Epithelial cell of proximal tubule (primary cell): ENCODE measurements at regions not wholly inside any gene's neighbourhood (a gene's known extent, or its start where the extent isn't known, plus 50 kb on each side); places are given as distances from the start of the nearest gene placed in this dataset.
"Not testable (repeated sequence)": the region's sequence is repeated elsewhere in the genome, so short reads cannot be mapped to it uniquely, and the experiment has no call there.

Experiments
- DNase-seq: peaks from one replicate; pipeline ENCODE4 v3.0.0-alpha.2; 2011; ENCODE audit warnings: low read depth
- H3K4me3 ChIP-seq: 2 replicates; pipeline ENCODE4 v1.5.1; 2011; ENCODE audit warnings: low read depth, mild to moderate bottlenecking, low read length
- TF ChIP-seq, protein P1 (sequence below): conservative IDR thresholded peaks from 2 replicates; pipeline ENCODE4 v1.5.1; 2012; ENCODE audit warnings: low read depth, mild to moderate bottlenecking, low read length

DNA sequence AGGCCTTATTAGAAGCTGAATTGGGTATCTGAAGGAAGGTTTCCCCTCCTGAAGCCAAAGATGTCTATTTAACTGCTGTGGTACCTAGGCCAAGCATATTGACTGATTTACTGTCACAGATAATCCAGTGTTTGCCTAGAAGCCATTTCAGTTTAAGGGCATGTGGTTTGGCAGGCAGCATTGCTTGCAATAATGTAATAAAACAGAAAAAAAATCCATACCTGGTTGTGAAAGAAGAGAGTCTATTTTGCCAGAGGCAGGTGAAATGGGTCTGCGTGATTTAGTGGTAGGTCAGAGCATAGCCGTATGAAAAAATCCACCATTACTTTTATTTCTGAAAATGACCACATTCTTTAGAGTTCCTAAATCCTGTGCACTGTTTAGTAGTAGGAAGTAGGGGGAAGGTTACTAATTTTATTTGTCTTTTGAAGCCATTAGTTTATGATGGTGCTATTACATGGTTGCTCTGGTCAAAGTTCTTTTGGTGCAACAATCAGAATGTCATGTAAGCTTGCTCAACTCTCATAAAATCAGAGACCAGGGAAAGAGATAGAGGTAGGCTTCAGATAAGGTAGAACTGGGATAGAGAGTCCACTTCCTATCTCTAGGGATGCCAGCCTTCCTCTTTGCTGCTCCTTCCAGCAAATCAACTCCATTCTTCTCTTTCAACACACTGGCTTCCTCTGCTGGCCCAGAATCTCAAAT, 343.4 kb downstream of the GPD2 start:
- TF ChIP-seq, protein P1, sequence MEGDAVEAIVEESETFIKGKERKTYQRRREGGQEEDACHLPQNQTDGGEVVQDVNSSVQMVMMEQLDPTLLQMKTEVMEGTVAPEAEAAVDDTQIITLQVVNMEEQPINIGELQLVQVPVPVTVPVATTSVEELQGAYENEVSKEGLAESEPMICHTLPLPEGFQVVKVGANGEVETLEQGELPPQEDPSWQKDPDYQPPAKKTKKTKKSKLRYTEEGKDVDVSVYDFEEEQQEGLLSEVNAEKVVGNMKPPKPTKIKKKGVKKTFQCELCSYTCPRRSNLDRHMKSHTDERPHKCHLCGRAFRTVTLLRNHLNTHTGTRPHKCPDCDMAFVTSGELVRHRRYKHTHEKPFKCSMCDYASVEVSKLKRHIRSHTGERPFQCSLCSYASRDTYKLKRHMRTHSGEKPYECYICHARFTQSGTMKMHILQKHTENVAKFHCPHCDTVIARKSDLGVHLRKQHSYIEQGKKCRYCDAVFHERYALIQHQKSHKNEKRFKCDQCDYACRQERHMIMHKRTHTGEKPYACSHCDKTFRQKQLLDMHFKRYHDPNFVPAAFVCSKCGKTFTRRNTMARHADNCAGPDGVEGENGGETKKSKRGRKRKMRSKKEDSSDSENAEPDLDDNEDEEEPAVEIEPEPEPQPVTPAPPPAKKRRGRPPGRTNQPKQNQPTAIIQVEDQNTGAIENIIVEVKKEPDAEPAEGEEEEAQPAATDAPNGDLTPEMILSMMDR: no peak
- DNase-seq: no peak
- H3K4me3 ChIP-seq: no peak overlapping the region

DNA sequence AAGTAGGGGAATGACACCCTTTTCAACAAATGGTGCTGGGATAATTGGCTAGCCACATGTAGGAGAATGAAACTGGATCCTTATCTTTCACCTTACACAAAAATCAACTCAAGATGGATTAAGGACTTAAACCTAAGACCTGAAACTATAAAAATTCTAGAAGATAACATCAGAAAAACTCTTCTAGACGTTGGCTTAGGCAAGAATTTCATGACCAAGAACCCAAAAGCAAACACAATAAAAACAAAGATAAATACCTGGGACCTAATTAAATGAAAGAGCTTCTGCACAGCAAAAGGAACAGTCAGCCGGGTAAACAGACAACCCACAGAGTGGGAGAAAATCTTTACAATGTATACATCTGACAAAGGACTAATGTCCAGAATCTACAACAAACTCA, 345.5 kb downstream of the GPD2 start:
- DNase-seq, H3K4me3 ChIP-seq: not testable (repeated sequence)

DNA sequence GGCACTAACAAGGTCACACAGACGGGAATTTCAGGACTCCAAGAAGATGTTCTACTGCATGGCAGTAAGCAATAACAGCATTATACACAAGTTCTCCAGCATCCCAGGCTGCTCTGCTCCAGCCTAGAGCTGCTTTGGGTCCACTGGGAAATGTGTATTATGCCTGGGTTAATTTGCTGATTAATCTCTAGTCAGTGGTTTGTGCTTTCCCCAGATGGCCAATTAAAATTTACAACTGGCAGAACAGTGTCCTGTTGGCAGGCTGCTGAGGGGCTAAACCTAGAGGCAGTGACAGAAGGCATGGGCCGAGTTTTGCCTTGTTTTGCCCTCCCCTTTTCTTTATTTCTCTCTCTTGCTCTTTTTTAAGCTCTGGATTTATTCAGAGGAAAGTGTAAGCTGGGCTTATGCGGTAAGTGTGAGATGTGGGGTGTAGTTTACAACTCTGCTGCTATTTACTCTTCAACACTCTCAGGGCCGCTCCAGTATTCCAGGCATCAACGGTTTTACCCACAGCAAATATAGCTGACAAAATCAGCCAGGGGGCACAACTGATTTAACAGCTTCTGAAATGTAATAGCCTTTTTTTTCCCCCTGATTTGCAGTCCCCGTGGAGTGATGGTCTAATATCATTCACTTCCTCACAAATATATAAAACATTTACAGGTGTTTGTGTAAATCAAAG, 348.0 kb downstream of the GPD2 start:
- H3K4me3 ChIP-seq: no peak overlapping the region
- TF ChIP-seq, protein P1: no peak
- DNase-seq: no peak

DNA sequence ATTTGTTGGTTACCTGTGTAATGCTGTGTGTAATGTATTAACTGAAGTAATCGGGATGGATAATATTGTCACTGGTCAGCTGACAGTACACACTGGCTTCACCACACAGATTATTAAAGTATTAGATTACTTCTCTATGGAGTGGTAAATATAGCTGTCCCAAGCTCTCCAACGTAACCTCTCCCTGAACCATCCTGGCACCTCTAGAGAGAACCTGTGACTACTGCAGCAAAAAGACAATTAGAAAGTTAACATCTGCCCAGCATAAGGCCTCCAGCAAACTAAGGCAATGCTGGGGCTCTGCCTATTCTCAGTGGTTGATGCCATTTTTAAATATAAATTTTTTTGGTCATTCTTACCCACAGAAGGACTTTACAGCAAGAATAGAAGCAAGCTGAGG, 351.3 kb downstream of the GPD2 start:
- no peak for DNase-seq
- TF ChIP-seq, protein P1: no peak

DNA sequence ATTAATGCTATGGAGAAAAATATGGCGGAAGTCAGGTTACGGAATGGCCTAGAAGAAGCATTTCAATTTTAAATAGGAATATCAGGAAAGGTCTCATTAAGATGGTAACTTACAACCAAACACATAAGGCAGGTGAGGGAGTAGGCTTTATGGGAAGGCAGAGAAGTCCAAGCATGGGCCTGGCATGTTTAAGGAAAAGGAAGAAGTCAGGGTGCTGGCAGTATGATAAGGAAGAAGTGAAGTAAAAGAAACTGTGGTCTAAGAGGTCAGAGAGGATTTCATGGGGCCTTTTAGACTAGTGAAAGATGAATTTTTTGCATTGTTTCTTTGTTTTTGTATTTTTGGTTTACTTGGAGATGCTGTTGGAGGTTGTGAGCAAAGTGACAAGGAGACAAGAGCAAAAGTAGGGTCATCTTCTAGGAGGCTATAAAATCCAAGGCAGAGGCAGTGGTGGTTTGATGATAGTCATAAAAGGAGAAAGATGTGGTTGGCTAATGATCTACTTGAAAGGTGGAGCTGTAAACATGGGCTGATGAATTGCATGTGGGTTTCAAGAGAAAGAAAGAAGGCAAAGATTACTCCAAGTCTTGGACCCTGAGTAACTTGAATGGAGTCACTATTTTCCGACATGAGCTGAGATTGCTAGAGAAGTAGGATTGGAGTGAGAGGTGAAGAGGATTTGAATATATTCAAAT, 354.3 kb downstream of the GPD2 start:
- TF ChIP-seq, protein P1: no peak
- no peak overlapping the region for H3K4me3 ChIP-seq
- DNase-seq: no peak

More for the DNA sequence above, 351.3 kb downstream of the GPD2 start:
- H3K4me3 ChIP-seq: no peak overlapping the region

DNA sequence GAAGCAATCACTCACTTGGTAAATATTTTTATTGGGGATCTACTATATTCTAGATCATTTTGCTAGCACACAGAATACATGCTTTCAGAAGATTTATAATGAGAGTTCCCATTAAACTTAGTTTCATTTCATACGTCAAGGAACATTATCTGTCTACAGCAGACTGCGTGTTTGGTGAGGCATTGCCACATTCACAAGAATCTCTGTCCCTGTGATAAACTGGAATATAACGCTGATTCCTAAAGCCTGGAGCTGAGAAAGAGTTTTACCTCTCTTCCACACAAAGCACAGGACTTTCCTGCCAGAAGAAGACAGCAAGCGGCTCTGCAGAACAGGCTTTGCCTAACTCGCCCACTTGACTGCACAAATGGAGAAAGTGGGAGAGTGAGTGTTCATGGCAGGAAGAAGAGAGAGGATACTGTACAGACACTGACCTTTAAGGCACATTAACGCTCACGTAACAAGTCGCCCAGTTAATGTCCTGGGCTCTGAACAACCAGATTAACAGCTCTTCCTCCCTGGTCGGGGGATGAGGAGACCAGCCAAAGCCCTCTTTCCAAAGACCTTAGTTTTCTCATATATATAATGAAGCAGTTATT, 356.2 kb downstream of the GPD2 start:
- DNase-seq: no peak
- H3K4me3 ChIP-seq: no peak overlapping the region
- TF ChIP-seq, protein P1: no peak

DNA sequence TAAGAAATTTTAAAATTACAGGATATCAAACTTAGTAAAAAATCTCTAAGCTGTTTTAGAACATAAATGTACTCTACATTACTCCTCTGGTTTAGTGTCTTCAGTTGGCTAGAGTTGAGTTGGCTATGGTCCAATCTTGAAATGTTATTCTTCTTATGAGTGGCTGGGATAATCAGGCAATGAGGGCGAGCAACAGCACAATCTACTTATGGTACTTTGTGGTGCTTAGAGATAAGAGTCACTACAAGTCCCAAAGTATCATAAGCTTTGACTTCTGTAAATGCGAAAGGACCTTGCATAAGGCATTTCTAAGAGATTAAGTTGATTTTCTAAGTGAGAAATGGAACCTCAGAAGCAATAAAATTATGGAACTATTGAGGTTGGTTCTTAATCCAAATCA, 361.7 kb downstream of the GPD2 start:
- DNase-seq: no peak
- H3K4me3 ChIP-seq: no peak overlapping the region
- TF ChIP-seq, protein P1: no peak
